Small intestine (tissue), 7 donors: ENCODE measurements at regions not wholly inside any gene's neighbourhood (a gene's known extent, or its start where the extent isn't known, plus 50 kb on each side); places are given as distances from the start of the nearest gene placed in this dataset.
"Not testable (repeated sequence)": the region's sequence is repeated elsewhere in the genome, so short reads cannot be mapped to it uniquely, and the experiment has no call there.

Experiments
- DNase-seq, 2 donors: peaks; one replicate each; pipeline versions ENCODE4 v3.0.0 to v3.0.0-alpha.2; 2013
- FAIRE-seq: peaks from 2 replicates; lab custom pipeline; 2012; peaks lifted over from hg19 to GRCh38; lab: Jason Lieb, UNC
- H3K27ac ChIP-seq, 3 donors: one replicate each; pipeline ENCODE4 v1.5.1; 2013; ENCODE audit warnings: low read length in 2 of 3, mild to moderate bottlenecking in 2 of 3, control low read depth in 1 of 3, inconsistent platforms in 1 of 3, low read depth in 1 of 3, moderate library complexity in 1 of 3
- H3K27me3 ChIP-seq, 3 donors: one replicate each; pipeline ENCODE4 v1.6.1; 2013; ENCODE audit warnings: low read length in 3 of 3, inconsistent platforms in 1 of 3; ENCODE audit not compliant: control insufficient read depth in 3 of 3, insufficient read depth in 3 of 3
- H3K36me3 ChIP-seq, 3 donors: one replicate each; pipeline ENCODE4 v1.6.1; 2013; ENCODE audit warnings: low read length in 3 of 3, inconsistent platforms in 1 of 3, low read depth in 1 of 3, mild to moderate bottlenecking in 1 of 3, moderate library complexity in 1 of 3; ENCODE audit not compliant: control insufficient read depth in 3 of 3, insufficient read depth in 2 of 3
- H3K4me1 ChIP-seq, 3 donors: one replicate each; pipeline ENCODE4 v1.6.1; 2013; ENCODE audit warnings: low read length in 2 of 3, inconsistent platforms in 1 of 3, low read depth in 1 of 3, mild to moderate bottlenecking in 1 of 3, moderate library complexity in 1 of 3; ENCODE audit not compliant: control insufficient read depth in 3 of 3, insufficient read depth in 2 of 3
- H3K4me3 ChIP-seq, 3 donors: one replicate each; pipeline ENCODE4 v1.5.1; 2013; ENCODE audit warnings: low read length in 3 of 3, control low read depth in 1 of 3, inconsistent platforms in 1 of 3, low read depth in 1 of 3, mild to moderate bottlenecking in 1 of 3, moderate library complexity in 1 of 3
- H3K9me3 ChIP-seq, 2 donors: one replicate each; pipeline ENCODE4 v1.6.1; 2013; ENCODE audit warnings: low read depth in 1 of 2, low read length in 1 of 2; ENCODE audit not compliant: control insufficient read depth in 2 of 2, insufficient read depth in 1 of 2
- WGBS, 3 donors: extraction: QIAGEN DNeasy Blood & Tissue Kit; methylation state at CpG; one replicate each; pipeline ENCODE4 v1.1.7; 2013; 5-methylcytosine and 5-hydroxymethylcytosine counted together
- donor health status: healthy with polysubstance abuse.
- donor health status: control.
- donor health status: control.
- donor health status: Bipolar disorder and iron deficiency.
- donor health status: healthy.

DNA sequence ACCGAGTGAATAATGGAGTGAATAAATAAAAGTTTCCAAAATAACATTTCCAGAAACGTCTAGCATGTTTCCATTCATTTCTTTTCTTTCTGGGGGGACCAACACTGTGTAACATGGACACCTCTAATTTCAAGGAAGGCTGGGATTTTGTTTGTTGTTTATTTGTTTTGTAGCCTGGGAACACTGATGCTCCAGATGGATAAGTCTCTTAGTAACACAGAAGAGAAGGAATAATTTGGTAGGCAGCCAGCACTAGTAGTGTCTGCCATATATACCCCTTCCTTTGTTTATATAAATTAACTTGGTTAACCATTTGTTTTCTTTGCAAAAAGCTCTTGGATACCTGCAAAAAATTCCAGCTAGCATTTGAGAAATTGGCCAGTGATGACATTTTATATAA, 411.4 kb upstream of the DEPDC1 start:
- no peak overlapping the region for H3K27ac ChIP-seq
- no peaks in the 10 kb centered on the region for H3K4me1 ChIP-seq
- DNase-seq (no peak), FAIRE-seq (no peak)
- H3K27me3 ChIP-seq: no peaks in the 10 kb centered on the region
- no peak overlapping the region for H3K4me3 ChIP-seq
- peaks cover 0 to 13% of the 10 kb centered on the region in 2 donors for H3K9me3 ChIP-seq
- no peaks in the 10 kb centered on the region for H3K36me3 ChIP-seq
- 37 to 59% (median 44%) methylated on average over 2 of the region's 2 CpGs for WGBS, 3 donors

DNA sequence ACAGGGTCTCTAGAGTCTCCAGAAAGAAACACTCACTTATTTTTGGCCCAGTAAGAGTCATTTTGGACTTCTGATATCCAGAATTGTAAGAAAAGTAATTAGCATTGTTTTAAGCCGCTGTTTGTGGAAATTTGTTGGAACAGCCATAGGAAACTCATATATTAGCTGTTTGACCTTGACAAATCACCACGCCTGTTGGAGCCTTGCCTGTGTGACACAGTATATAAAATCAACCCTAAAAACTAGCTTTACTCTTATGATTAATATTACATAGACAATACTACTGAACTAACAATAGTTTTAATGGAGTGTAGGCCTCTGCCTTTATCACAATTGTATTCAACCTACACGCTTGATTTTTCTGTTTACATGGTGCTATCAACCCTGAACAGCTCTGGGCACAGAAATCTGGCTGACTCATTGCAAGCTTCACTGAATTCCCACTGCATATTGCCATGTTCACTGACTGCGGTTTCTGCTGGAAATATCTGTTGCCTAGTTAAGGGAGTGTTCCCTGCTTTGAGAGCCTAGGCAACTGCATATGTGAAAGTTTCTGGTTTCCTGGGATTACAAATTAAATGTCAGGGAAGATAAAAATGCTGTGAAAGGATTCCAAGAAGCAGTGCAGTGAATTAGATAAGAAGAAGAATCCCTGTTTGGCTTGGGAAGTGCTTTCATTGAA, 419.5 kb upstream of the DEPDC1 start:
- no peaks in the 10 kb centered on the region for H3K9me3 ChIP-seq
- no peaks in the 10 kb centered on the region for H3K27me3 ChIP-seq
- no peak for DNase-seq
- no peaks in the 10 kb centered on the region for H3K4me1 ChIP-seq
- H3K36me3 ChIP-seq: no peaks in the 10 kb centered on the region
- H3K4me3 ChIP-seq: no peak overlapping the region
- FAIRE-seq: no peak
- no peak overlapping the region for H3K27ac ChIP-seq
- 34 to 42% (median 38%) methylated on average over 4 of the region's 4 CpGs for WGBS, 3 donors

DNA sequence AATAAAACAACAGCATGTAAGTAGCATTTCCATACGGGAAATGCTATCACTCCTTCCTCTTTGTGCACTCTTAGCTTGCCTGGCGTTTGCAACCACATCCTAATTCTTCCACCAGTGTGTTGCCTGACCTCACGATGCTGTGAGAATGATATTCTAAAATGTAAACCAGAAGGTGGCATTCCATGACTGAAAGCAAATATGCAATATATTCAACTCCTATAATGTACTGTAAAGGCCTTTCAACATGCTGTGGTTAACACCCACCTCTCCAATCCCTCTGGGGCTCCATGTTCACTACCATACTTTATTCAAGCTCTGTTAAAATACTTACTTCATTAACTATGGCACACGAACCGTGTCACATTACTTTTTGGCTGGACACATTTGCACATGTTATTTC, 420.6 kb upstream of the DEPDC1 start:
- no peak for DNase-seq
- no peaks in the 10 kb centered on the region for H3K27me3 ChIP-seq
- WGBS, 3 donors: 51 to 60% (median 53%) methylated on average over 5 of the region's 5 CpGs
- no peaks in the 10 kb centered on the region for H3K36me3 ChIP-seq
- no peaks in the 10 kb centered on the region for H3K9me3 ChIP-seq
- no peak overlapping the region for H3K27ac ChIP-seq
- H3K4me3 ChIP-seq: no peak overlapping the region
- no peaks in the 10 kb centered on the region for H3K4me1 ChIP-seq
- FAIRE-seq: no peak

DNA sequence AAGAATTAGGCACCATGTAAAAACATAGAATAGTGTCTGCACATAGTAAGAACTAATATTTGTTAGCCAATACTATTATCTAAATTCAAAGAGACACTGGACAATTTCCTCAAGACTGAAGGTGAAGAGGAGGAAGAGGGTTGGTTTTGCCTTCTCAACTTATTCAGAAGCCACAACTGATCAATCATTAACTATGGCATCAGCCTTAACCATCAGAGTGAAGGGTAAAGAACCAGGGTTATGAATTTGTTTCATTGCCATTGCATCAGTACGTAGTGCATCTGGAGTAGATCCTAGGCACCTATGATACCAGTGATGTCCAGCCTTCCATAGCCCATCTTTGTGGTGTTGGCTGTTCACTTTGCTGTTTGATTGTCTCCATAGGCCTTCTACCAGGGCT, 421.7 kb upstream of the DEPDC1 start:
- no peaks in the 10 kb centered on the region for H3K27me3 ChIP-seq
- no peak overlapping the region for H3K4me3 ChIP-seq
- DNase-seq (no peak), FAIRE-seq (no peak)
- no peaks in the 10 kb centered on the region for H3K4me1 ChIP-seq
- H3K9me3 ChIP-seq: no peaks in the 10 kb centered on the region
- no peaks in the 10 kb centered on the region for H3K36me3 ChIP-seq
- 68 to 88% (median 72%) methylated on average over 1 of the region's 1 CpG for WGBS, 3 donors
- no peak overlapping the region for H3K27ac ChIP-seq

DNA sequence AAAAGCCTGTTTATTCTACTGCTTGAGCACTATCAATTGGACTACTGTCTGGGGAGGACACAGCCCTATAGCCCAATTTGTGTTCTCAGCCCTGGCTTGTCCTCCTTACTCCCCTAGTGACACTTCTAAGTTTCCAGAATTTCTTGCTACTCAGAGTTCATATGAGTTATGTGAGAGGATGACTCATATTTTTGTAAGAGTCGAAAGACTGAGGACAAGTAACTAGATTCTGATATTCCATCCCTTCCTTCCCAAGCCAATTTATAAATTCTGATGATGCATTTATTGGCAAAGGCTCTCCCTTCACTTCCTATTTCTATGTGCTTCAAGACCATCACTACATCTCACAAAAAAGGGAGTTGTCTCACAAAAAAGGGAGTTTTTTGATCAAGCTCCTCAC, 422.2 kb upstream of the DEPDC1 start:
- no peaks in the 10 kb centered on the region for H3K9me3 ChIP-seq
- 61 to 75% (median 63%) methylated on average over 1 of the region's 1 CpG for WGBS, 3 donors
- no peaks in the 10 kb centered on the region for H3K4me1 ChIP-seq
- no peaks in the 10 kb centered on the region for H3K36me3 ChIP-seq
- no peaks in the 10 kb centered on the region for H3K27me3 ChIP-seq
- no peak for DNase-seq
- no peak overlapping the region for H3K4me3 ChIP-seq
- H3K27ac ChIP-seq: no peak overlapping the region
- no peak for FAIRE-seq

DNA sequence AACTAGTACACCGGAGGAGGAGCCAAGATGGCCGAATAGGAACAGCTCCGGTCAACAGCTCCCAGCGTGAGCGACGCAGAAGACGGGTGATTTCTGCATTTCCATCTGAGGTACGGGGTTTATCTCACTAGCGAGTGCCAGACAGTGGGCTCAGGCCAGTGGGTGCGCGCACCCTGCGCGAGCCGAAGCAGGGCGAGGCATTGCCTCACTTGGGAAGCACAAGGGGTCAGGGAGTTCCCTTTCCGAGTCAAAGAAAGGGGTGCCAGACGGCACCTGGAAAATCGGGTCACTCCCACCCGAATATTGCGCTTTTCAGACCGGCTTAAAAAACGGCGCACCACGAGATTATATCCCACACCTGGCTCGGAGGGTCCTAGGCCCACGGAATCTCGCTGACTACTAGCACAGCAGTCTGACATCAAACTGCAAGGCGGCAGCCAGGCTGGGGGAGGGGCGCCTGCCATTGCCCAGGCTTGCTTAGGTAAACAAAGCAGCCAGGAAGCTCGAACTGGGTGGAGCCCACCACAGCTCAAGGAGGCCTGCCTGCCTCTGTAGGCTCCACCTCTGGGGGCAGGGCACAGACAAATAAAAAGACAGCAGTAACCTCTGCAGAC, 426.7 kb upstream of the DEPDC1 start:
- H3K27me3 ChIP-seq, H3K9me3 ChIP-seq, H3K4me3 ChIP-seq, H3K36me3 ChIP-seq, DNase-seq, FAIRE-seq, H3K4me1 ChIP-seq, H3K27ac ChIP-seq: not testable (repeated sequence)
- 93 to 96% (median 94%) methylated on average over 29 of the region's 30 CpGs for WGBS, 3 donors

DNA sequence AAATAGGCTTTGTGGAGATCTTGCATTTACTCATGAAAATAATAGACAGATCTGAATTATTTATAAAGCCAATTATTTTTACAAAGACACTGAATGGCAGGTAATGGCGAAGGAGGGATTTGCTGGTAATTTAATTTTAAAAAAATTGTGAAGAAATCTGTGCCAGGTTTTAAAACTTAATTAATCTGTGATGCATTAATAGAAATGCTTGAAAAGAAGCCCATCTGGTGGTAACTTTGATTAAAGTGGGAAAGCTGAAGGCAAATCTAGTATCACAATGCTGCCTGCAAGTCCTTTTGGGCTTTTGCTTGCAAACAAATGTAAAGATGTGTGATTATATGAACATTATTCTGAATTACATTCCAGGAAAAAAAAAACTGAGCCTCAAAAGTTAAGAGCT, 433.2 kb upstream of the DEPDC1 start:
- H3K27ac ChIP-seq: no peak overlapping the region
- H3K27me3 ChIP-seq: no peaks in the 10 kb centered on the region
- no peaks in the 10 kb centered on the region for H3K9me3 ChIP-seq
- no peak overlapping the region for H3K4me3 ChIP-seq
- WGBS, 3 donors: 85 to 91% (median 88%) methylated on average over 1 of the region's 1 CpG
- H3K4me1 ChIP-seq: no peaks in the 10 kb centered on the region
- FAIRE-seq: no peak
- no peaks in the 10 kb centered on the region for H3K36me3 ChIP-seq
- DNase-seq: no peak

DNA sequence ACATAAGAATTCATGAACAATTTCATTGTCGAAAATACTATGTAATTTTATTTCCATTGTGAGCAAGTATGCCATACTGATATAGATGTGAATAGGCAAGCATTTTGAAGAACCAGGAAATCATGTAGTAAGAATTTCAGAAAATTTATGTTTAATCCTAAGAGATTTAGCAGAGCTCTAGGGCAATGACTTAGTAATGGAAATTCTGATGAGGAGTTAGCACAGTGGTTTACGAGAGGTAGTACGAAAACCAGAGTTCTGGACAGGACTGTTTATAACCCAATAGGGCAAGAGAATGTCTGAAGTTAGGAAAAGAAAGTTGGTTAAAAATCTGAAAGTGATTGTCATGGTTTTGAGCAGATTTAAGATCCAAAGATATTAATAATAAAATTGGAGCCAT, 439.6 kb upstream of the DEPDC1 start:
- H3K27me3 ChIP-seq: no peaks in the 10 kb centered on the region
- no peaks in the 10 kb centered on the region for H3K9me3 ChIP-seq
- H3K36me3 ChIP-seq: no peaks in the 10 kb centered on the region
- H3K4me3 ChIP-seq: no peak overlapping the region
- 76 to 92% (median 90%) methylated on average over 3 of the region's 3 CpGs for WGBS, 3 donors
- FAIRE-seq (no peak), DNase-seq (no peak)
- no peaks in the 10 kb centered on the region for H3K4me1 ChIP-seq
- no peak overlapping the region for H3K27ac ChIP-seq
